Ascending aorta (tissue), 2 donors: ENCODE measurements at regions not wholly inside any gene's neighbourhood (a gene's known extent, or its start where the extent isn't known, plus 50 kb on each side); places are given as distances from the start of the nearest gene placed in this dataset.
"Not testable (repeated sequence)": the region's sequence is repeated elsewhere in the genome, so short reads cannot be mapped to it uniquely, and the experiment has no call there.

Source experiments
- DNase-seq, 2 donors: peaks; one replicate each; pipeline ENCODE4 v3.0.0-alpha.2; 2019; ENCODE audit warnings: low spot score in 2 of 2
- H3K27ac ChIP-seq, 2 donors: fragments of 200-600 bp; sonication (generic); one replicate each; pipeline ENCODE4 v1.5.1; 2016 to 2017; ENCODE audit warnings: mild to moderate bottlenecking in 1 of 2
- H3K27me3 ChIP-seq: fragments of 200-600 bp; sonication (generic); one replicate; pipeline ENCODE4 v1.5.1; 2017
- H3K36me3 ChIP-seq, 2 donors: fragments of 200-600 bp; sonication (generic); one replicate each; pipeline ENCODE4 v1.5.1; 2016
- H3K4me1 ChIP-seq, 2 donors: fragments of 200-600 bp; sonication (generic); one replicate each; pipeline ENCODE4 v1.5.1; 2016 to 2017; ENCODE audit warnings: mild to moderate bottlenecking in 1 of 2
- H3K4me3 ChIP-seq, 2 donors: fragments of 200-600 bp; sonication (generic); one replicate each; pipeline ENCODE4 v1.5.1; 2016 to 2017; ENCODE audit warnings: mild to moderate bottlenecking in 1 of 2
- H3K9me3 ChIP-seq, 2 donors: fragments of 200-600 bp; sonication (generic); one replicate each; pipeline ENCODE4 v1.5.1; 2016
- intact Hi-C: fragments of 100-400 bp; cut with DNase I; formaldehyde crosslinking; loops from one replicate; pipeline ENCODE4 v1.15.1; 2023
- TF ChIP-seq, protein P1 (sequence below), 3 experiments: fragments of 200-600 bp in 2 of 3; fragments of 450-650 bp in 1 of 3; sonication (generic) in 2 of 3; IDR thresholded peaks; one replicate each; pipeline ENCODE4 v1.5.1; 2016 to 2019; ENCODE audit warnings: antibody characterized with exemption in 3 of 3, mild to moderate bottlenecking in 1 of 3, moderate library complexity in 1 of 3

DNA sequence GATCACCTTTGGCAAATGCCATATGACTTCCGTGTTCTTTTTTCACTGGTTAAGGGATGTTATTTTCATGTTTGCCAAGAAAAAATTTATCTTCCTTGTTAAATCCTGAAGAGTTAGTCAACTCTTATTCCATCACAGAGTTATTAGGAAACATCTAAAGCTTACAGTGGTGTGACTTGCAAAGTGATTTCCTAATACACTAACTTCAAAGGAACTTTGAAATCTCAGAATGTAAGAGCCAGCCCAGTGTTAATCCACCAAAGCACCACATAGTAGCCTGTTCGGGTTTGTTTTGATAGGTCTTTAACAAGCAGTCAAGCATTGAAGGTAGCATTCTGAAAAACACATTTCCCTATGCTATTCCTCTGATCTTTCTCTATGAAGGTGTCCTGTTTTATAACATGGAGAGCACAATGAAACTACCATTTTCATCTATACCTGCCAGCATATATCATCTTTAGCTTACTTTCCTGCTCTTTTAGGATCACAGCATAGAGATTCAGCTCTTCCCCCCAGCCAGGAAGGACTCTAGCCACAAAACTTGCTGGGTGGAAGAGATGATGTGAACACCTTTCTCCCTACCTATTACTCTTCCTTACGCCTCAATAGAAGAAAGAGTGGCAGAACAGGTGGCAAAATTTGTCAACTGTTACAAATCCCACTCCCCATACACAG lies 82.4 kb upstream of the MAGI3 start:
- TF ChIP-seq, protein P1, sequence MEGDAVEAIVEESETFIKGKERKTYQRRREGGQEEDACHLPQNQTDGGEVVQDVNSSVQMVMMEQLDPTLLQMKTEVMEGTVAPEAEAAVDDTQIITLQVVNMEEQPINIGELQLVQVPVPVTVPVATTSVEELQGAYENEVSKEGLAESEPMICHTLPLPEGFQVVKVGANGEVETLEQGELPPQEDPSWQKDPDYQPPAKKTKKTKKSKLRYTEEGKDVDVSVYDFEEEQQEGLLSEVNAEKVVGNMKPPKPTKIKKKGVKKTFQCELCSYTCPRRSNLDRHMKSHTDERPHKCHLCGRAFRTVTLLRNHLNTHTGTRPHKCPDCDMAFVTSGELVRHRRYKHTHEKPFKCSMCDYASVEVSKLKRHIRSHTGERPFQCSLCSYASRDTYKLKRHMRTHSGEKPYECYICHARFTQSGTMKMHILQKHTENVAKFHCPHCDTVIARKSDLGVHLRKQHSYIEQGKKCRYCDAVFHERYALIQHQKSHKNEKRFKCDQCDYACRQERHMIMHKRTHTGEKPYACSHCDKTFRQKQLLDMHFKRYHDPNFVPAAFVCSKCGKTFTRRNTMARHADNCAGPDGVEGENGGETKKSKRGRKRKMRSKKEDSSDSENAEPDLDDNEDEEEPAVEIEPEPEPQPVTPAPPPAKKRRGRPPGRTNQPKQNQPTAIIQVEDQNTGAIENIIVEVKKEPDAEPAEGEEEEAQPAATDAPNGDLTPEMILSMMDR (IDR thresholded peaks at IDR 0.05), result no peak
- intact Hi-C loops, result no loop called here
- H3K36me3 ChIP-seq, result no peaks in the 10 kb centered on the region
- no peak overlapping the region for H3K4me3 ChIP-seq
- H3K27me3 ChIP-seq, result no peaks in the 10 kb centered on the region
- H3K4me1 ChIP-seq, result no peaks in the 10 kb centered on the region
- no peaks in the 10 kb centered on the region for H3K9me3 ChIP-seq
- DNase-seq, result no peak
- H3K27ac ChIP-seq, result no peak overlapping the region

DNA sequence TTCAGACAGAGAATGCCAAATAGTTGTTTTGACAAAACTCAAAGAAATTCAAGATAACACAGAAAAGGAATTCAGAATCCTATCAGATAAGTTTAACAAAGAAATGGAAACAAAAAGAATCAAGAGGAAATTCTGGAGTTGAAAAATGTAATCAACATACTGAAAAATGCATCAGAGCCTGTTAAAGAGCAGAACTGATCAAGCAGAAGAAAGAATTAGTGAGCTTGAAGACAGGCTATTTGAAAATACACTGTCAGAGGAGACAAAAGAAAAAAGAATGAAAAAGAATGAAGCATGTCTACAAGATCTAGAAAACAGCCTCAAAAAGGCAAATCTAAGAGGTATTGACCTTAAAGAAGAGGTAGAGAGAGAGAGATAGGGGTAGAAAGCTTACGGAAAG lies 77.7 kb upstream of the MAGI3 start:
- H3K27me3 ChIP-seq, H3K27ac ChIP-seq, intact Hi-C loops, H3K36me3 ChIP-seq, H3K4me3 ChIP-seq, H3K9me3 ChIP-seq, DNase-seq, H3K4me1 ChIP-seq: not testable (repeated sequence)

DNA sequence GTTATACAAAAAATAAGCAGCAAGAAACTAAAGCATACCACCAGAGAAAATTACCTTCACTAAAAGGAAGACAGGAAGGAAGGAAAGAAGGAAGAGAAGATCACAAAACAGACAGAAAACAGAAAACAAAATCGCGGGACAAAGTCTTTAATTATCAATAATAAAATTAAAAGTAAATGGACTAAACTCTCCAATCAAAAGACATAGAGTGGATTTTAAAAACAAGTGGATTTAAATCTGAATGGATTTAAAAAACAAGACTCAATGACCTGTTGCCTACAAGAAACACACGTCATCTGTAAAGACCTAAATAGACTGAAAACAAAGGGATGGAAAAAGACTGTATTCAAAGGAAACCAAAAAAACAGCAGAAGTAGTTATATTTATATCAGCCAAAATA lies 75.7 kb upstream of the MAGI3 start:
- TF ChIP-seq, protein P1 (IDR thresholded peaks at IDR 0.05), result no peak
- no peak for DNase-seq
- H3K36me3 ChIP-seq, result no peaks in the 10 kb centered on the region
- no peak overlapping the region for H3K4me3 ChIP-seq
- H3K9me3 ChIP-seq, result peaks cover 0 to 6% of the 10 kb centered on the region in 2 donors
- no peaks in the 10 kb centered on the region for H3K4me1 ChIP-seq
- H3K27ac ChIP-seq, result no peak overlapping the region
- intact Hi-C loops, result no loop called here
- no peaks in the 10 kb centered on the region for H3K27me3 ChIP-seq

DNA sequence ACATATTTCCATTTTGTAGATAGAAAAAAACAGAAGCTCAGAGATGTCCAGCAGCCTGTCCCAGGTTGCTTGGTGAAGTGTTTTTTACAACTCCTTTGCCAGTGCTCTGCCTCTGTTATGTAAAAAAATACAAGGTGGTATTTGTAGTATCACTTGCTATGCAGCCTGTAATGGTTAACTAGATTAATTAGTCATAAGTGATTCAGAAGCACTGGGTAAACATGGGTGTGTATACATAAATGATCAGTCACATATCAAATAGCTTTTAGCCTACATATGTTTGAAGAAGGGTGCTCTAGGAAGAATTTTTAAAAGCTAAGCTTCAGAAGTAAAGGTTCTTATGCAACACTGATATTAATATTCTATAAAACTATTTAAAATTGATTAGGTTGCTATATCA lies 70.0 kb upstream of the MAGI3 start:
- Histone ChIP-seq H3K36me3 (no peaks in the 10 kb centered on the region), H3K9me3 (no peaks in the 10 kb centered on the region), H3K4me3 (no peak overlapping the region), H3K27me3 (no peaks in the 10 kb centered on the region), H3K27ac (no peak overlapping the region), H3K4me1 (no peaks in the 10 kb centered on the region)
- intact Hi-C loops, result no loop called here
- TF ChIP-seq, protein P1 (IDR thresholded peaks at IDR 0.05), result no peak
- DNase-seq, result no peak

DNA sequence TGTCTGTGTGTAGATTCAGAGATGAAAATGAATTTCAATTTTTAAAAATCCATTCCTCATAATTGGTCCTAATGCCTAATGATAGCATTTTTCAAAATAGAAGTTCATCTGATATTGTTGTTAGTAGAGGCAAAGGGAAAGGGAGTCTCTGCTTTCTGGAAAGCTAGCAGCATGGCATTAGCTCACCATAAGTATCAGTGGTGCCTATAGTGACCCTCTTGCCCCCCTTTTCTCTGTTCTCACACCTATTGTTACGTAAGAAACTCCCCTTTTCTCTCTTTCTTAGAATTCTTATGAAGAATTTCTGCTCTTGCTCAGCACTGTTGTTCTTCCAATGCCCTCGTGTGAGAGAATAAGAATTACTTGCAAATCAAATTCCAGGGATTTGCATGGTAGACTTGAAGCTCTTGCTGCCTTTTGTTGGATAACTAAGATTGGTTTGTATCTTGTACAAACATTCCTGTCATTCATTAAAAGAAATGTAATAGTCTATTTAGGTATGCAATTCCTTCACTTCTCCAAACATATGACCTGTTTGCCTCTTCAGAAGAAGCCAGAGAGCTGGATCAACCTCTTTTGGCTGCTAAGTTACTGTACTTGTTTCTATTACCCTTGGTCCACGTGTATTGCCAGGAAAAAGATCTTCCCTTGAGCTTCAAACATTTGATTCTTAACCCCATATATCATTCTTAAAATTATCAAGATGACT lies 69.2 kb upstream of the MAGI3 start:
- Histone ChIP-seq H3K4me3 (no peak overlapping the region), H3K4me1 (no peaks in the 10 kb centered on the region), H3K27ac (no peak overlapping the region), H3K27me3 (no peaks in the 10 kb centered on the region), H3K9me3 (no peaks in the 10 kb centered on the region), H3K36me3 (no peaks in the 10 kb centered on the region)
- intact Hi-C loops, result no loop called here
- no peak for DNase-seq
- TF ChIP-seq, protein P1 (IDR thresholded peaks at IDR 0.05), result no peak

DNA sequence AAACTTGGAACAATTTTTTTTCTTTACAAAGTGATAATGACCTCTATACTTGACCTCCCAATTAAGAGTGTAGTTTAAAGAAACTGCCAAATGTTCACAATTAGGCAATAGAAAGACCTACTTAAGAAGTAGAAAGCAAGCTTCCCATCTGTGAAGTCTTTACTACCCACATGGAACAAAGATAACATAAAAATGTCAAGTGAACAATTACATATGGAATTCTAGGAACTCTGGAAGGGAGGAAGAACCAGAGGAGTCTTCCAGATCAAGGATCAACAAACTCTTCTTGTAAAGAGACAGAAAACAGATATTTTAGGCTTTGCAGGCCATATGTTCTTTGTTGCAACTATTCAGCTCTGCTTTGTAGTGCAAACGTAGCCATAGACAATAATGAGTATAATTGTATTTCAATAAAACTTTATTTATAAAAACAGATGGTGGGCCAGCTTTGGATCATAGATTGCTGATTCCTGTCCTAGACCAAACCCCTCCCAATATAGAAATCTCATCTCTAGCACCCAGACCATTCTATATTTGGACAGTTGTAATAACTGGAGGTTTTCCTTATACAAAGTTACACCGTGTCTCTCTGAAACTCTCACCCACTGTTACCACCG lies 68.4 kb upstream of the MAGI3 start:
- no peaks in the 10 kb centered on the region for H3K4me1 ChIP-seq
- no peaks in the 10 kb centered on the region for H3K36me3 ChIP-seq
- TF ChIP-seq, protein P1 (IDR thresholded peaks at IDR 0.05), result no peak
- H3K27me3 ChIP-seq, result no peaks in the 10 kb centered on the region
- H3K27ac ChIP-seq, result no peak overlapping the region
- H3K9me3 ChIP-seq, result no peaks in the 10 kb centered on the region
- no peak overlapping the region for H3K4me3 ChIP-seq
- no peak for DNase-seq
- intact Hi-C loops, result no loop called here
